ENCODE measurements at regions not wholly inside any gene's neighbourhood (a gene's known extent, or its start where the extent isn't known, plus 50 kb on each side); places are given as distances from the start of the nearest gene placed in this dataset.

- CTCF ChIA-PET (ENCODE audit: partially characterized antibody) = interaction anchor here (0.9 to 1.5 kb wide), 5 partner anchors 11 to 366 kb away, joined by 3 to 5 read pairs (median 4); no protein-coding TSS in a partner anchor
- Histone ChIP-seq H3K36me3 (ENCODE audit: insufficient read depth, low read length) (no peaks in the 10 kb centered on the region), H3K4me1 (ENCODE audit: insufficient read depth, low read length) (peaks cover 43% of the 10 kb centered on the region), H3K27ac (ENCODE audit: low read depth, low read length) (peak overlapping the region; percentile 39), H3K27me3 (ENCODE audit: insufficient read depth, low read length) (no peaks in the 10 kb centered on the region), H3K9me3 (ENCODE audit: control insufficient read depth in 1 of 2, low read length in 2 of 2) (no peaks in the 10 kb centered on the region), H3K4me3 (ENCODE audit: low read length in 2 of 2) (no peak overlapping the region)
- peaks cover 0 to 5% of the 10 kb centered on the region in 2 donors for H3K36me3 Mint-ChIP-seq
- peak; percentile 21 to 58 (median 35) for DNase-seq
- POLR2A ChIA-PET (ENCODE audit: partially characterized antibody) = interaction anchor here (1.0 to 2.0 kb wide), 3 partner anchors 8 to 308 kb away, joined by 5 to 6 read pairs (median 5); no protein-coding TSS in a partner anchor
- peak overlapping the region in 5 of 8 donors; percentile 5 to 70 (median 54) for H3K4me3 Mint-ChIP-seq
- peaks cover 0 to 8% (median 5%) of the 10 kb centered on the region in 8 donors for H3K9me3 Mint-ChIP-seq
- H3K4me1 Mint-ChIP-seq = peaks cover 24 to 43% (median 33%) of the 10 kb centered on the region in 4 donors
- H3K27ac Mint-ChIP-seq = peak overlapping the region; percentile 77 to 96 (median 81)
- H3K27me3 Mint-ChIP-seq = no peaks in the 10 kb centered on the region
- intact Hi-C loops (cut with micrococcal nuclease) = no loop called here
These were observed 309.1 kb downstream of the MDFIC start for GRCh38 chr7:115230882-115231571.

- H3K4me3 Mint-ChIP-seq = peak overlapping the region; percentile 37 to 82 (median 72)
- H3K27ac Mint-ChIP-seq = peak overlapping the region; percentile 87 to 97 (median 92)
- peak; percentile 62 to 77 (median 69) for DNase-seq
These were observed 307.7 kb downstream of the MDFIC start for GRCh38 chr7:115229401-115230105.

GRCh38 chr7:115227473-115228235, 305.8 kb downstream of the MDFIC start:
- H3K27ac Mint-ChIP-seq = peak overlapping the region in 4 of 7 donors; percentile 13 to 82 (median 73)
- ChIA-PET CTCF (ENCODE audit: partially characterized antibody) (interaction anchor here (1.4 to 2.1 kb wide), 2 partner anchors 11 to 64 kb away, joined by 3 to 10 read pairs; no protein-coding TSS in a partner anchor), POLR2A (ENCODE audit: partially characterized antibody) (interaction anchor here (0.8 kb wide), 1 partner anchor 10 kb away, joined by 4 read pairs; no protein-coding TSS in a partner anchor)

More at GRCh38 chr7:115229401-115230105, 307.7 kb downstream of the MDFIC start:
- ChIA-PET CTCF (ENCODE audit: partially characterized antibody) (interaction anchor here (1.3 to 1.5 kb wide), 2 partner anchors 12 to 364 kb away, joined by 4 to 5 read pairs; no protein-coding TSS in a partner anchor), POLR2A (ENCODE audit: partially characterized antibody) (interaction anchor here (1.0 to 2.0 kb wide), 4 partner anchors 10 to 306 kb away, joined by 3 to 6 read pairs (median 4); no protein-coding TSS in a partner anchor)
- Histone ChIP-seq H3K27ac (ENCODE audit: low read depth, low read length) (peak overlapping the region; percentile 49), H3K4me3 (ENCODE audit: low read length in 2 of 2) (peak overlapping the region in 1 of 2 donors; percentile 15), H3K36me3 (ENCODE audit: insufficient read depth, low read length) (no peaks in the 10 kb centered on the region), H3K27me3 (ENCODE audit: insufficient read depth, low read length) (no peaks in the 10 kb centered on the region), H3K4me1 (ENCODE audit: insufficient read depth, low read length) (peaks cover 43% of the 10 kb centered on the region), H3K9me3 (ENCODE audit: control insufficient read depth in 1 of 2, low read length in 2 of 2) (no peaks in the 10 kb centered on the region)
- no peaks in the 10 kb centered on the region for H3K27me3 Mint-ChIP-seq
- peaks cover 25 to 44% (median 37%) of the 10 kb centered on the region in 4 donors for H3K4me1 Mint-ChIP-seq
- no peaks in the 10 kb centered on the region for H3K36me3 Mint-ChIP-seq
- no peaks in the 10 kb centered on the region for H3K9me3 Mint-ChIP-seq
- intact Hi-C loops (cut with micrococcal nuclease) = no loop called here

GRCh38 chr7:115226410-115226809, 304.5 kb downstream of the MDFIC start:
- Histone ChIP-seq H3K4me3 (ENCODE audit: low read length in 2 of 2) (no peak overlapping the region), H3K4me1 (ENCODE audit: insufficient read depth, low read length) (peaks cover 36% of the 10 kb centered on the region), H3K27me3 (ENCODE audit: insufficient read depth, low read length) (no peaks in the 10 kb centered on the region), H3K36me3 (ENCODE audit: insufficient read depth, low read length) (no peaks in the 10 kb centered on the region), H3K27ac (ENCODE audit: low read depth, low read length) (no peak overlapping the region), H3K9me3 (ENCODE audit: control insufficient read depth in 1 of 2, low read length in 2 of 2) (no peaks in the 10 kb centered on the region)
- Mint-ChIP-seq H3K27me3 (no peaks in the 10 kb centered on the region), H3K4me1 (peaks cover 24 to 39% (median 30%) of the 10 kb centered on the region in 4 donors), H3K27ac (peak overlapping the region in 1 of 7 donors; percentile 11), H3K9me3 (no peaks in the 10 kb centered on the region), H3K4me3 (no peak overlapping the region), H3K36me3 (no peaks in the 10 kb centered on the region)
- DNase-seq = no peak
- intact Hi-C loops (cut with micrococcal nuclease) = no loop called here
- POLR2A ChIA-PET (ENCODE audit: partially characterized antibody) = no interaction called here
- CTCF ChIA-PET (ENCODE audit: partially characterized antibody) = interaction anchor here (1.0 to 1.4 kb wide), 3 partner anchors 9 to 73 kb away, joined by 3 to 4 read pairs (median 3); no protein-coding TSS in a partner anchor

More at GRCh38 chr7:115227473-115228235, 305.8 kb downstream of the MDFIC start:
- Histone ChIP-seq H3K27ac (ENCODE audit: low read depth, low read length) (no peak overlapping the region), H3K9me3 (ENCODE audit: control insufficient read depth in 1 of 2, low read length in 2 of 2) (no peaks in the 10 kb centered on the region), H3K4me3 (ENCODE audit: low read length in 2 of 2) (no peak overlapping the region), H3K4me1 (ENCODE audit: insufficient read depth, low read length) (peaks cover 43% of the 10 kb centered on the region), H3K36me3 (ENCODE audit: insufficient read depth, low read length) (no peaks in the 10 kb centered on the region), H3K27me3 (ENCODE audit: insufficient read depth, low read length) (no peaks in the 10 kb centered on the region)
- Mint-ChIP-seq H3K27me3 (no peaks in the 10 kb centered on the region), H3K9me3 (no peaks in the 10 kb centered on the region), H3K4me3 (no peak overlapping the region), H3K36me3 (no peaks in the 10 kb centered on the region), H3K4me1 (peaks cover 24 to 44% (median 37%) of the 10 kb centered on the region in 4 donors)
- no peak for DNase-seq
- intact Hi-C loops (cut with micrococcal nuclease) = no loop called here

- Mint-ChIP-seq H3K27me3 (no peaks in the 10 kb centered on the region), H3K9me3 (no peaks in the 10 kb centered on the region), H3K27ac (no peak overlapping the region), H3K4me1 (peaks cover 16 to 27% (median 19%) of the 10 kb centered on the region in 4 donors), H3K36me3 (no peaks in the 10 kb centered on the region), H3K4me3 (no peak overlapping the region)
- H3K4me1 ChIP-seq (ENCODE audit: insufficient read depth, low read length) = peaks cover 22% of the 10 kb centered on the region
- no peak overlapping the region for H3K27ac ChIP-seq (ENCODE audit: low read depth, low read length)
- H3K27me3 ChIP-seq (ENCODE audit: insufficient read depth, low read length) = no peaks in the 10 kb centered on the region
- no peaks in the 10 kb centered on the region for H3K9me3 ChIP-seq (ENCODE audit: control insufficient read depth in 1 of 2, low read length in 2 of 2)
- no peak overlapping the region for H3K4me3 ChIP-seq (ENCODE audit: low read length in 2 of 2)
- no peaks in the 10 kb centered on the region for H3K36me3 ChIP-seq (ENCODE audit: insufficient read depth, low read length)
- POLR2A ChIA-PET (ENCODE audit: partially characterized antibody) = no interaction called here
- intact Hi-C loops (cut with micrococcal nuclease) = no loop called here
- DNase-seq = no peak
- CTCF ChIA-PET (ENCODE audit: partially characterized antibody) = no interaction called here
These were observed 303.0 kb downstream of the MDFIC start for GRCh38 chr7:115224922-115225321.

GRCh38 chr7:115223959-115224358, 302.1 kb downstream of the MDFIC start:
- Mint-ChIP-seq H3K27me3 (no peaks in the 10 kb centered on the region), H3K36me3 (no peaks in the 10 kb centered on the region), H3K4me1 (peaks cover 7 to 17% (median 11%) of the 10 kb centered on the region in 4 donors), H3K9me3 (no peaks in the 10 kb centered on the region), H3K27ac (peak overlapping the region in 1 of 7 donors; percentile 21), H3K4me3 (no peak overlapping the region)
- CTCF ChIA-PET (ENCODE audit: partially characterized antibody) = interaction anchor here (0.9 kb wide), 1 partner anchor 357 kb away, joined by 5 read pairs; no protein-coding TSS in a partner anchor
- peaks cover 12% of the 10 kb centered on the region for H3K4me1 ChIP-seq (ENCODE audit: insufficient read depth, low read length)
- intact Hi-C loops (cut with micrococcal nuclease) = no loop called here
- POLR2A ChIA-PET (ENCODE audit: partially characterized antibody) = no interaction called here
- no peaks in the 10 kb centered on the region for H3K36me3 ChIP-seq (ENCODE audit: insufficient read depth, low read length)
- H3K27ac ChIP-seq (ENCODE audit: low read depth, low read length) = no peak overlapping the region
- H3K4me3 ChIP-seq (ENCODE audit: low read length in 2 of 2) = no peak overlapping the region
- DNase-seq = no peak
- no peaks in the 10 kb centered on the region for H3K9me3 ChIP-seq (ENCODE audit: control insufficient read depth in 1 of 2, low read length in 2 of 2)
- no peaks in the 10 kb centered on the region for H3K27me3 ChIP-seq (ENCODE audit: insufficient read depth, low read length)

All from CD4-positive, alpha-beta memory T cell (primary cell).